Left cardiac atrium (tissue), 4 donors: ENCODE measurements at regions not wholly inside any gene's neighbourhood (a gene's known extent, or its start where the extent isn't known, plus 50 kb on each side); places are given as distances from the start of the nearest gene placed in this dataset.
A peak's percentile ranks its signal among the peaks of the same experiment; 100 is the strongest.
"Not testable (repeated sequence)": the region's sequence is repeated elsewhere in the genome, so short reads cannot be mapped to it uniquely, and the experiment has no call there.

ENCODE experiments used
- ATAC-seq, 2 donors: fragments of 200-7000 bp; cut with Tn5 transposase; one replicate each; pipeline ENCODE4 v1.9.1; 2020; ENCODE audit warnings: mild to moderate bottlenecking in 2 of 2, moderate library complexity in 2 of 2
- DNase-seq: peaks from one replicate; pipeline ENCODE4 v3.0.0-alpha.2; 2020
- intact Hi-C, 2 donors: fragments of 100-400 bp; cut with DNase I; formaldehyde crosslinking; loops; one replicate each; pipeline versions ENCODE4 v1.14.1 to v1.15.1; 2022 to 2023
- donor health status: DM: no; HTN: yes; CAD: no.
- donor health status: DM: no; HTN: yes; CAD: no; lungs with severe emphysema.
- donor health status: DM: yes; HTN: yes; CAD: no.
- donor health status: Dilated cardiomyopathy.

DNA sequence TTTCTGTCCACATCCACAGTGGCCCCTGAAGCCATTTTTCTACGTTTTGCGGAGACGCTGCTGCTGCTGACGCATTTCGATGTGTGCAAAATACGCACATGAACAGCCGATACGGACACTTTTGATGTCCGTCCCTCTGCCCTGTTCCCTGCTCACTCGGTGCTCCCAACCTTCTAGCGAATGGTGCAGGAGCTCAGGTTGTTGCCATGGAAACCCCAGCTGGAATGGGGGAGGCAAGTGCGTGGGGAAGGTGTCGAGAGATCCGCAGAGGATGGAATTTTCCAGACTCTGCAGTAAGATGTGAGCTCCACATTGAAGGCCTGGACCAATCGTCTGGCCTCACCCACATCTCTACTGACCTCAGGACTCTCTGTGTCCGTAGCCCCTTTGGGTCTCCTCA, 109.2 kb upstream of the USP29 start:
- intact Hi-C loops = no loop called here
- DNase-seq (no peak), ATAC-seq (no peak)

- ATAC-seq = no peak
- intact Hi-C loops = no loop called here
- no peak for DNase-seq
Observed at GRCh38 chr19:57016076-57016475, 103.7 kb upstream of the USP29 start.

GRCh38 chr19:57016491-57016890, 103.3 kb upstream of the USP29 start:
- DNase-seq = no peak
- intact Hi-C loops = no loop called here

GRCh38 chr19:57025491-57025890, 94.3 kb upstream of the USP29 start:
- no peak for ATAC-seq
- intact Hi-C loops = no loop called here
- no peak for DNase-seq

More at GRCh38 chr19:57016491-57016890, 103.3 kb upstream of the USP29 start:
- ATAC-seq = no peak

DNA sequence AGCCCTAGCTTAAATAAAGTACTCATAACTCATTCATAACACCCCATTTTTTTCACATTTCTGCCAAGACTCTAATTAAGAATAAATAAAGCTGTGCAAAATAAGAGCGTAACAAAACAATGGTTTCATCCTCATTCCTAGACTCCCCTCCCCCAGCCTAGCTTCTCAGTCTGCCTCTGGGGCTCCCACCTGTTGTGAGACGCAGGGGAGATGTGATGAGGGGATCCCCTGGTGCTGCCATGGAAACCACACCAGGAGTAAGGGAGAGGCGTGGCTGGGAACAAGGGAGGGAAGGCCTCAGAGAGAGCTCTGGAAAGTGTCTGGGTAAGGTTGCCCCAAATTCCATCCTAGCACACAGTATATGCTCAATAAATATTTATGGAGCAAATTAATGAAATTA, 93.3 kb upstream of the USP29 start:
- intact Hi-C loops = no loop called here
- ATAC-seq (no peak), DNase-seq (no peak)

GRCh38 chr19:57027360-57027759, 92.4 kb upstream of the USP29 start:
- intact Hi-C loops = no loop called here

DNA sequence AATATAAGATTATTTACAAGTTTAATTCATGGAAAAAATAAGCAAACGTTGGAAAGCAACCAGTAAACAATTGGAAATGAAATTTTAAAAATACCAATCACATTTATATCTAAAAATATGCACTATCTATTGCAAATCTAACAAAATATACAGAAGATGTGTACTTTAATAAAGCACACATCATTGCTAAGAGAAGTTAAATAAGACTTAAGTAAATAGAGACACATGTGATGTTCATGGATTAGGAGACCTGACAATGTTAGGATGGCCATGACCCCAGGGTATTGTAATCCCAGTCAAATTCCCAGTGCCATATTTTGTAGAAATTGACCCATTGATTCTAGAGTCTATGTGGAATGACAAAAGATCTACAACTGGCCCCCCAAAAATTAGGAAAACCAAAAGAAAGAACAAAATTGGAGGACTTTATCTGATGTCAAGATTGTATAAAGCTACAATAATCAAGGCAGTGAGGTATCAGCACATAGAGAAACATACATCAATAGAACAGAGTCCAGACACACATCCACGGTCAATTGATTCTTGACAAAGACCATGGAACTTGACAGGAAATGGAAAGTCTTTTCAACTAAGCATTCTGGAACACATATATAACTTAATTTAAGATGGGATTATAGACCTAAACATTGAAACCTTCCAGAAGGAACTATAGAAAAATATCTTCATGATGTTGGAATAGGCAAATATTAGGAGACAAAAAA, 90.8 kb upstream of the USP29 start:
- intact Hi-C loops = no loop called here
- ATAC-seq = no peak
- DNase-seq = no peak

More at GRCh38 chr19:57027360-57027759, 92.4 kb upstream of the USP29 start:
- no peak for ATAC-seq
- no peak for DNase-seq

DNA sequence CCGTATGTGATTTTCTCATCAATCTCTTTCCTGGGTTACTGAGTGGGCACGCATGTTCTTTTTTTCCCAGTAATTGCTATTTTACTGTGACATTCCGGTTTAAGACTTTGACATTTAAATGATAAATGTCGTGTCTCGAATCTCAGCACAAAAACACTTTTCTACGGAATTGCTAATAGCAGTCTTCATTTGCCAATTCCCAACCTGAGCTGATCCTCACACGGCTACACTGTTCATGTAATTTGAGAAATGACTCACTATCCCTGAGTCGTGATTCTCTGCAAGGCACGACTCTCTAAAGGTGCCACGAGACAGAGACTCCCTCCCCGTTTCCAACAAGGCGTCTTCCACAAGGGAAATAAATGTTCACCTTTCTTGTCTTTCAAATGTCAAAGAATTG, 88.7 kb upstream of the USP29 start:
- ATAC-seq = no peak
- DNase-seq = no peak
- intact Hi-C loops = no loop called here

DNA sequence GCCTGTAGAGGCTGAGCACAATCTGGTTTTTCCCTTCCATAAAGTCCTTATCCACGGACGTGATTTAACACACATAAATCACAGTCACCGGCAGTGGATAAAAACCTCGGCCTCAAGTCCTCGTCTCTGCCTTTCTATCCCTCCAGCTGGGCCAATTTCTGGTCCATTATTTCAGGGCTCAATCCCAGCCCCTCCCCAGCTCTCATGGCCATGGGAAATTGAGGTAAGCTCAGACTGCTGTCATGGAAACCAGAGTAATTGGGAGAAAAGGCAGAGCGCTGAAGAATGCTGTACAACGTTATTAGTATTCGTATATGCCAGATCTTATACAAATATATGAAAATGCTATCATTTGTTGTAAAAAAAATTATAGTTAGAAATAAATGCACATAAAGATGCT, 86.2 kb upstream of the USP29 start:
- ATAC-seq = no peak
- intact Hi-C loops = no loop called here
- DNase-seq = no peak

DNA sequence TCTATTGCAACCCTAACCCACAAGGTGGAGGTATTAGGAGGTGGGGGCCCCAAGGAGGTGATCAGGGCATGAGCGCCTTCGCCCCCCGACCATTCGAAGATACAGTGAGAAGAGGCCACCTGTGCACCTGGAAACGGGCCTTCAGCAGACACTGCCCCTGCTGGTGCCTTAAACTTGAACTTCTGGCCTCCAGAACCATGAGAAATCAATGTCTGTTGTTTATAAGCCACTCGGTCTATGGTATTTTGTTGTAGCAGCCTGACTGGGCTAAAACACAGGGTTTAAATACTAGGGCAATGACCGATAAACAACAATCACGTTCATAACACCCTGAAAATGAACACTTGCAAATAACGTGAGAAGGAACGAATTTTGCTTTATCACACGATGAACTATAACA, 85.2 kb upstream of the USP29 start:
- intact Hi-C loops = no loop called here
- ATAC-seq = no peak
- DNase-seq = no peak

- DNase-seq, intact Hi-C loops, ATAC-seq: not testable (repeated sequence)
Observed at GRCh38 chr19:57035740-57036139, 84.0 kb upstream of the USP29 start.

- no peak for DNase-seq
Observed at GRCh38 chr19:57037556-57037955, 82.2 kb upstream of the USP29 start.

GRCh38 chr19:57047743-57048142, 72.0 kb upstream of the USP29 start:
- ATAC-seq (no peak), DNase-seq (no peak)
- intact Hi-C loops = no loop called here

More at GRCh38 chr19:57037556-57037955, 82.2 kb upstream of the USP29 start:
- intact Hi-C loops = no loop called here
- no peak for ATAC-seq

GRCh38 chr19:57050863-57051262, 68.9 kb upstream of the USP29 start:
- DNase-seq (no peak), ATAC-seq (no peak)
- intact Hi-C loops = no loop called here

GRCh38 chr19:57052081-57052480, 67.7 kb upstream of the USP29 start:
- intact Hi-C loops = no loop called here
- no peak for DNase-seq
- ATAC-seq = peak in 1 of 2 donors; percentile 27

DNA sequence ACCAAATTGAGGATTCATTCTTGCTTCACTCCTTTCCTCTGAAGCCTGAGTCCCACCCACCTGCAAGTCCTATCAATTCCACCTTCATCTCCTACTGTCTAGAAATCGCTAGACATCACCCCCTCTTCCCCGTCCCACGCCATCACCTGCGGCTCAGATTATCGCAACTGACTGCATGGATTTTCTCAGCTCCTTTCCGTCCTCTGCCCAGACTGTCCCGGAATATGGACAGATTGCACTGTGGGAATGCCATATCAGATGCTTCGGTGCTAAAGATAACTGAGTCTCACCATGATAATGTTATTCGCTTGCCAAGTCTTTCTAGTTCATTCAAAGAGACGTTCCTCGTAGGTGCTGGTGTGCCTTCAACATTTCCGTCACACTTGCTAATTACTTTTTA, 66.4 kb upstream of the USP29 start:
- ATAC-seq = no peak
- no peak for DNase-seq
- intact Hi-C loops = no loop called here

- intact Hi-C loops = no loop called here
- no peak for DNase-seq
- ATAC-seq = no peak
Observed at GRCh38 chr19:57055956-57056355, 63.8 kb upstream of the USP29 start.

GRCh38 chr19:57057036-57057686, 62.6 kb upstream of the USP29 start:
- intact Hi-C loops = no loop called here
- ATAC-seq = peak in 1 of 2 donors; percentile 79
- DNase-seq = no peak

GRCh38 chr19:57058871-57059270, 60.9 kb upstream of the USP29 start:
- ATAC-seq = no peak
- intact Hi-C loops = no loop called here

GRCh38 chr19:57063070-57063469, 56.7 kb upstream of the USP29 start:
- DNase-seq = no peak
- intact Hi-C loops = no loop called here
- no peak for ATAC-seq

More at GRCh38 chr19:57058871-57059270, 60.9 kb upstream of the USP29 start:
- DNase-seq = no peak

DNA sequence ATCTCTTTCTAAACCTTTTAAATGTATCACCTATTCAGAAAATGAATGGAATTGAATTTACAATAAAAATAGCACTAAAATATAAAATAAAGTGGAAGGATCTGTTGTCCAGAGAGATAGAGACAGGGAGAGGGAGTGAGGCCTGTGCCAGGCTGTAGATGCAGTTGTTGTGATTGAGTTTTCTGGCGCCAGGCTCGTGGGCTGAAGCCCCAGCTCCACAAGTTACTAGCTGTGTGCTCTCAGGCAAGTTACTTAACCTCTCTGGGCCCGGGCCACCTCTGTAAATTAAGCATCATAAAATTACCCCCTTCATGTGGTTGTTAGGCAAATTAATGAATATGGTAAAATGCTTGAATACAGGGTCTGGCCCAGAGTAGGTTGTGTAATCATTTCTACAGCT, 52.3 kb upstream of the USP29 start:
- DNase-seq (no peak), ATAC-seq (no peak)
- intact Hi-C loops = no loop called here
